PFSK-1 (cell line): ENCODE measurements at regions not wholly inside any gene's neighbourhood (a gene's known extent, or its start where the extent isn't known, plus 50 kb on each side); places are given as distances from the start of the nearest gene placed in this dataset.

ENCODE experiments used
- POLR2AphosphoS5 ChIP-seq: IDR thresholded peaks from 2 replicates; pipeline ENCODE4 v1.6.1; 2012; ENCODE audit warnings: low read depth, mild to moderate bottlenecking, control low read depth, low read length, moderate library complexity
- TAF1 ChIP-seq: IDR thresholded peaks from 2 replicates; pipeline ENCODE4 v1.6.1; 2012; ENCODE audit warnings: low read length, control low read depth, borderline replicate concordance; ENCODE audit not compliant: insufficient read depth
- TF ChIP-seq, protein P1 (sequence below), 2 experiments: IDR thresholded peaks; 2 replicates each; pipeline versions ENCODE4 v1.6.1 to v1.8.0; 2011 to 2012; ENCODE audit warnings: low read depth in 2 of 2, low read length in 2 of 2, control low read depth in 1 of 2, inconsistent platforms in 1 of 2, mild to moderate bottlenecking in 1 of 2, moderate library complexity in 1 of 2; ENCODE audit not compliant: insufficient read depth in 1 of 2

DNA sequence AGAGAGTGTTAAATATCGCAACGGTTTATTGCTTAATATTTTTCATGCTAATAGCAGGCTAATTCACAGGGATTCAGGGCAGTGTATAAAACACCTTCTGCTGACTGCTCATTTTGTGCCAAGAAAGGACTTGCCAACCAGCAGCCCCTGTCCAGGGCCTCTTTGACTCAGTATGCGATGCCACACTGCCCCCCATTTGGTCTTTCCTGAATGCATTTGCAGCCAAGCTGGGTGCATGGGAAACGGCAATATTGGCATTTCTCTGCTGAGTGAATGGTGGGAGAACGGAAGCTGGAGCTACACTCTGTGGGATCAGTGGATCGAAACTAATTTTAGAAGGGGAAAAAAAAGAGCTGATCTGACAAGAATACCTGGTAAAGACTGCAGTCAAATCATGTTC is 152.9 kb upstream of the C16orf82 start:
- TF ChIP-seq TAF1 = no peak
- TF ChIP-seq POLR2AphosphoS5 = no peak
- TF ChIP-seq, protein P1, sequence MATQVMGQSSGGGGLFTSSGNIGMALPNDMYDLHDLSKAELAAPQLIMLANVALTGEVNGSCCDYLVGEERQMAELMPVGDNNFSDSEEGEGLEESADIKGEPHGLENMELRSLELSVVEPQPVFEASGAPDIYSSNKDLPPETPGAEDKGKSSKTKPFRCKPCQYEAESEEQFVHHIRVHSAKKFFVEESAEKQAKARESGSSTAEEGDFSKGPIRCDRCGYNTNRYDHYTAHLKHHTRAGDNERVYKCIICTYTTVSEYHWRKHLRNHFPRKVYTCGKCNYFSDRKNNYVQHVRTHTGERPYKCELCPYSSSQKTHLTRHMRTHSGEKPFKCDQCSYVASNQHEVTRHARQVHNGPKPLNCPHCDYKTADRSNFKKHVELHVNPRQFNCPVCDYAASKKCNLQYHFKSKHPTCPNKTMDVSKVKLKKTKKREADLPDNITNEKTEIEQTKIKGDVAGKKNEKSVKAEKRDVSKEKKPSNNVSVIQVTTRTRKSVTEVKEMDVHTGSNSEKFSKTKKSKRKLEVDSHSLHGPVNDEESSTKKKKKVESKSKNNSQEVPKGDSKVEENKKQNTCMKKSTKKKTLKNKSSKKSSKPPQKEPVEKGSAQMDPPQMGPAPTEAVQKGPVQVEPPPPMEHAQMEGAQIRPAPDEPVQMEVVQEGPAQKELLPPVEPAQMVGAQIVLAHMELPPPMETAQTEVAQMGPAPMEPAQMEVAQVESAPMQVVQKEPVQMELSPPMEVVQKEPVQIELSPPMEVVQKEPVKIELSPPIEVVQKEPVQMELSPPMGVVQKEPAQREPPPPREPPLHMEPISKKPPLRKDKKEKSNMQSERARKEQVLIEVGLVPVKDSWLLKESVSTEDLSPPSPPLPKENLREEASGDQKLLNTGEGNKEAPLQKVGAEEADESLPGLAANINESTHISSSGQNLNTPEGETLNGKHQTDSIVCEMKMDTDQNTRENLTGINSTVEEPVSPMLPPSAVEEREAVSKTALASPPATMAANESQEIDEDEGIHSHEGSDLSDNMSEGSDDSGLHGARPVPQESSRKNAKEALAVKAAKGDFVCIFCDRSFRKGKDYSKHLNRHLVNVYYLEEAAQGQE (IDR thresholded peaks at IDR 0.05; ENCODE audit: insufficient read depth in 1 of 2, low read depth in 2 of 2, low read length in 2 of 2) = no peak
